ENCODE measurements at regions not wholly inside any gene's neighbourhood (a gene's known extent, or its start where the extent isn't known, plus 50 kb on each side); places are given as distances from the start of the nearest gene placed in this dataset.

GRCh38 chr13:26465514-26465913 is 92.0 kb upstream of the WASF3 start:
- TF ChIP-seq CTCF (conservative IDR thresholded peaks at IDR 0.05; ENCODE audit: low read depth, low read length) (no peak), RCOR1 (IDR thresholded peaks at IDR 0.05; ENCODE audit: insufficient replicate concordance, low read length) (no peak), POLR2A (IDR thresholded peaks at IDR 0.05; ENCODE audit: low read depth, low read length) (no peak), FOS (IDR thresholded peaks at IDR 0.05; ENCODE audit: low read depth, low read length) (no peak), USF2 (IDR thresholded peaks at IDR 0.05; ENCODE audit: low read depth, low read length) (no peak), SMC3 (IDR thresholded peaks at IDR 0.05; ENCODE audit: low read depth, low read length) (no peak)
- TF ChIP-seq, protein P1, sequence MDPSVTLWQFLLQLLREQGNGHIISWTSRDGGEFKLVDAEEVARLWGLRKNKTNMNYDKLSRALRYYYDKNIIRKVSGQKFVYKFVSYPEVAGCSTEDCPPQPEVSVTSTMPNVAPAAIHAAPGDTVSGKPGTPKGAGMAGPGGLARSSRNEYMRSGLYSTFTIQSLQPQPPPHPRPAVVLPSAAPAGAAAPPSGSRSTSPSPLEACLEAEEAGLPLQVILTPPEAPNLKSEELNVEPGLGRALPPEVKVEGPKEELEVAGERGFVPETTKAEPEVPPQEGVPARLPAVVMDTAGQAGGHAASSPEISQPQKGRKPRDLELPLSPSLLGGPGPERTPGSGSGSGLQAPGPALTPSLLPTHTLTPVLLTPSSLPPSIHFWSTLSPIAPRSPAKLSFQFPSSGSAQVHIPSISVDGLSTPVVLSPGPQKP (IDR thresholded peaks at IDR 0.05; ENCODE audit: borderline replicate concordance, low read depth, low read length) = no peak

All from IMR-90 (cell line).